ENCODE measurements at regions not wholly inside any gene's neighbourhood (a gene's known extent, or its start where the extent isn't known, plus 50 kb on each side); places are given as distances from the start of the nearest gene placed in this dataset.
A peak's percentile ranks its signal among the peaks of the same experiment; 100 is the strongest.

GRCh38 chr14:101476916-101477553 lies 84.3 kb upstream of the DIO3 start:
- Histone ChIP-seq H3K9me3 (ENCODE audit: control insufficient read depth in 1 of 2, insufficient read depth in 1 of 2, low read depth in 1 of 2, low read length in 2 of 2) (no peaks in the 10 kb centered on the region), H3K36me3 (ENCODE audit: control insufficient read depth in 1 of 2, insufficient read depth in 2 of 2, low read length in 2 of 2) (no peaks in the 10 kb centered on the region), H3K4me1 (ENCODE audit: control insufficient read depth in 1 of 2, insufficient read depth in 2 of 2, low read length in 2 of 2) (peaks cover 26 to 30% of the 10 kb centered on the region in 2 experiments), H3K4me3 (replicated peaks in 1 of 2; ENCODE audit: low read depth in 1 of 2, low read length in 2 of 2) (peak overlapping the region; percentile 19 to 47; a peak in 3 of 4 replicates), H3K9ac (ENCODE audit: low read length) (peak overlapping the region; percentile 33), H2AFZ (ENCODE audit: low read depth, low read length, poor library complexity, severe bottlenecking) (peak overlapping the region; percentile 54), H3K4me2 (ENCODE audit: low read length) (peak overlapping the region; percentile 84), H3K9me2 (ENCODE audit: insufficient read depth) (no peaks in the 10 kb centered on the region), H3K27ac (ENCODE audit: low read depth, low read length) (peak overlapping the region; percentile 6; the same call in 1 of the 2 replicates), H4K20me1 (ENCODE audit: insufficient read depth) (no peaks in the 10 kb centered on the region), H3K79me2 (ENCODE audit: insufficient read depth, low read length) (no peaks in the 10 kb centered on the region), H3K27me3 (ENCODE audit: insufficient read depth, low read length) (no peaks in the 10 kb centered on the region)
- peak; percentile 84 for DNase-seq (ENCODE audit: low read depth, low spot score)
- RAD21 ChIA-PET (ENCODE audit: low non-redundant PET in 1 of 2, low total read pairs in 2 of 2, uncharacterized antibody in 2 of 2, unreplicated experiment in 2 of 2) = interaction anchor here in 1 of 2 experiments (1.1 kb wide), 1 partner anchor 142 kb away, joined by 3 read pairs; no protein-coding TSS in a partner anchor
- BruUV-seq (replicated peaks) = no TSS peak
- peak; percentile 98 for ATAC-seq
- CTCF ChIA-PET = no interaction called here
- intact Hi-C loops (cut with micrococcal nuclease) = no loop called here
- POLR2A ChIA-PET = no interaction called here
- TF ChIP-seq YY1 (IDR thresholded peaks at IDR 0.05; ENCODE audit: extremely low read depth, insufficient replicate concordance, low read depth, low read length) (peak; percentile 20), POLR2A (IDR thresholded peaks at IDR 0.05; ENCODE audit: borderline replicate concordance, extremely low read depth, insufficient read depth, insufficient read length) (peak; percentile 47), SIN3A (IDR thresholded peaks at IDR 0.05; ENCODE audit: low read depth) (no peak), EGR1 (IDR thresholded peaks at IDR 0.05; ENCODE audit: low read depth) (no peak), ELF1 (IDR thresholded peaks at IDR 0.05; ENCODE audit: borderline replicate concordance, low read depth) (no peak), MAX (IDR thresholded peaks at IDR 0.05) (0 out of 2 replicates have a peak, but pooled peaks have one; percentile 30), SP1 (IDR thresholded peaks at IDR 0.05; ENCODE audit: low read depth) (peak; percentile 79), ZNF274 (IDR thresholded peaks at IDR 0.05; ENCODE audit: low read depth, low read length) (no peak), POLR2AphosphoS5 (IDR thresholded peaks at IDR 0.05; ENCODE audit: low read depth, low read length) (peak; percentile 61), ZFX (IDR thresholded peaks at IDR 0.05) (no peak), FOSL1 (IDR thresholded peaks at IDR 0.05; ENCODE audit: low read depth) (peak; percentile 40; the same call in 1 of the 2 replicates), EZH2 (IDR thresholded peaks at IDR 0.05) (no peak), TCF7L2 (IDR thresholded peaks at IDR 0.05; ENCODE audit: borderline replicate concordance, extremely low read depth, insufficient read depth, insufficient read length) (peak; percentile 89), JUND (IDR thresholded peaks at IDR 0.05) (no peak), SRF (IDR thresholded peaks at IDR 0.05; ENCODE audit: low read depth) (no peak), ATF3 (IDR thresholded peaks at IDR 0.05) (no peak), EZH2phosphoT487 (IDR thresholded peaks at IDR 0.05; ENCODE audit: borderline replicate concordance) (no peak), CEBPB (IDR thresholded peaks at IDR 0.05; ENCODE audit: low read depth) (peak; percentile 93), ZBTB33 (IDR thresholded peaks at IDR 0.05; ENCODE audit: extremely low read depth, insufficient replicate concordance, low read length) (no peak), REST (IDR thresholded peaks at IDR 0.05; ENCODE audit: low read depth) (no peak)
